DLD1 (cell line): ENCODE measurements at regions not wholly inside any gene's neighbourhood (a gene's known extent, or its start where the extent isn't known, plus 50 kb on each side); places are given as distances from the start of the nearest gene placed in this dataset.
"Not testable (repeated sequence)": the region's sequence is repeated elsewhere in the genome, so short reads cannot be mapped to it uniquely, and the experiment has no call there.

Experiments
- in situ Hi-C: cut with HindIII; loops from 2 replicates; pipeline ENCODE4 v1.10.0; 2017; ENCODE audit warnings: low sequenced_read_pairs

- in situ Hi-C loops: no loop called here
Measured at GRCh38 chr12:127752802-127753201, 514.2 kb upstream of the TMEM132C start.

DNA sequence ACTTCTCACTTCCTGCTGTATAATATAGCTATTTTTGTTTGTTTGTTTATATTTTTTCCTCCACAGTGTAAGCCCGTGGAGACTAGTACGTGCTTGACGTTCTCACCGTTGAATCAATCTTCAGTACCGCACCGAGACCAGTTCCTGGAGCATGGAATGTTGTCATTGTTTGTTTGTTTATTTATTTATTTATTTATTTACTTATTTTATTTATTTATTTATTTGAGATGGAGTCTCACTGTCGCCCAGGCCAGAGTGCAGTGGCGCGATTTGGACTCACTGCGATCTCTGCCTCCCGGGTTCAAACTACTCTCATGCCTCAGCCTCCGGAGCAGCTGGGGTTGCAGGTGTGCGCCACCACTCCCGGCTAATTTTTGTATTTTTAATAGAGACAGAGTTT lies 506.6 kb upstream of the TMEM132C start:
- in situ Hi-C loops: no loop called here

- in situ Hi-C loops: no loop called here
Measured at GRCh38 chr12:127760996-127761395, 506.0 kb upstream of the TMEM132C start.

GRCh38 chr12:127761880-127762279 lies 505.1 kb upstream of the TMEM132C start:
- in situ Hi-C loops: no loop called here

- in situ Hi-C loops: no loop called here
Measured at GRCh38 chr12:127767656-127768055, 499.3 kb upstream of the TMEM132C start.

DNA sequence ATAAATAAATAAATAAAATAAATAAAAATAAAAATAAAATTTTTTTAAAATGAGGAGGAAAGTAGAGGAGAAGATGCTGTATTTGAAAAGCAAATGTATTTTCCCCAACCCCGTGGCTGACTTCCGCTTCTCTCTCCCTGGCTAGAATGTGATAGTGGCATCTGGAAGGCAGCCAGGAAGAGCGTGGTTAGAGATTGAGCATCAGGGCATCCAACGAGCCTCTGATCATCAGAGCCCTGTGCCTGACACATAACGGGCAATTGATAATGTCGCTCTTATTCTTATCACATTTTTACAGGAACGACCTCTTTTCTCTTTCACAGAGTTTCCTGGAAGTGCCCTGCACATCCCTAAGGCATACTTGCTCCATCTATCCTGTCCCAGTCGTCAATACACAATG lies 496.9 kb upstream of the TMEM132C start:
- in situ Hi-C loops: no loop called here

DNA sequence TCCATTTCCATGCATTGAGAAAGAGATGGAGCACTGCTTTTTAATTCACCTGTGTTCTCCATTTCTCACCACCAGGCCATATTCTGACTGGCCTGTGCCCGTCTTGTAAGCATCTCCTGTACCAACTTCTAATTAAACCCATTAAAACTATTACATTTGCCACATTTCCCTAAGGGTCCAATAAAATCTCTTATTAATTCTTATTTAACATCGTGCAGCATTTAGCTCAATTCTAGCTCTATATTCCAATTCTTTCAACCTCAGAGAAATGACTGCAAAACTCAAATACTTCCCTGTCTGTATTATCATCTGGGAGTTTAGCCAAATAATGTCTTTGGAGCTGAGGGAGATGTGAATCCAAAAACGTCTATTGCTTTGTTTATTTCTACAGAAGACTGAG lies 495.4 kb upstream of the TMEM132C start:
- in situ Hi-C loops: no loop called here

DNA sequence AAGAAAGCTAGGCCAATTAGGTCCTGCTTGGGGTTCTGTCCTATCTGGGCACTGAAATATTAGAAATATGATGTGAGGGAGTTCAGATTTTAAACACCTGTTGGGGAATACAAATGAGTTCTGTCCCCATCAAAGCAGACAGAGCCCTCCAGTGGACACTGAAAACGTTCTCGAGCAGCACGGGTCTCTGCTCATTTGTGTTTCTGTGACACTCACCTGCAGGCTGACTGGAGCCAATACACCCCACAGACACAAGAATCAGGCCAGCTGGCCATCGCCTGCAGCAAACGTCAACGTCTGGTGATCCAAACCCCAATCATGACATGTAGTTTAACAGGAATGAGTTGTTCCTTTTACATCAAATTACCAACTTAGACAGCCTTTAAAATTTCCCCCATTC lies 493.4 kb upstream of the TMEM132C start:
- in situ Hi-C loops: no loop called here

GRCh38 chr12:127774828-127775227 lies 492.1 kb upstream of the TMEM132C start:
- in situ Hi-C loops: no loop called here

DNA sequence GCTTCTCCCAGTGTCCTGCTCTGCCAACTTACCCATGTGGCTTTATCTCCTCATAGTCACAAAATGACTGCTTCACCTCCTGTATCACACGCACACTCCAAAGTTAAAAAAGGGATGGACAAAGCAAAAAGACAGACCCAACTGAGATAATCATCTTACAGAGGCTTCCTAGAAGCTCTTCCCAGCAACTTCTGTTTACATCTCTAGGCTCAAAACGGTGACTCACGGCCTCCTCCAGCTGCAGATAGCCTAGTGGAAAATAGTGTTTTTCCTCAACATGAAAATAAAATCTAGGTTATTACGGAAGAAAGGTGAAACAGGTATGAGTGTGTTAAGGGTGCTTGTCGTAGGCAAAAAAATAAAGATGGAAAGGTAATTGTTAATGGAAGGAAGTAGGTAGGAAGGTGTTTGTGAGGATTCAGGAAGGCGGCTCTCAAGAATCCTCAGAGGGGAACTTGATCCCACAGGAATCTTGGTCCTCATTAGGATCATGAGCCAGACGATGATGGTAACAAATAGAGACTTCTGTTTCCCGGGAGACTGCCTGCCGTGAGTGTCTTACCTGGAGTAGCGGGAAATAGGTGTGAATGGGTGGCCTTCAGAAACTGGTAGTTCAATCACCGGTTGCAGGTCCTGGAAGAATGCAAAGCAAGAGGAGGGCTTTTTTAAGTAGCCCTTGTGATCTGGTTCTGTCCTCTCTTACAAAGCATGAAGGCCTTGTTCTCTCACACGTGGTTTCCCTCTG lies 487.5 kb upstream of the TMEM132C start:
- in situ Hi-C loops: no loop called here

DNA sequence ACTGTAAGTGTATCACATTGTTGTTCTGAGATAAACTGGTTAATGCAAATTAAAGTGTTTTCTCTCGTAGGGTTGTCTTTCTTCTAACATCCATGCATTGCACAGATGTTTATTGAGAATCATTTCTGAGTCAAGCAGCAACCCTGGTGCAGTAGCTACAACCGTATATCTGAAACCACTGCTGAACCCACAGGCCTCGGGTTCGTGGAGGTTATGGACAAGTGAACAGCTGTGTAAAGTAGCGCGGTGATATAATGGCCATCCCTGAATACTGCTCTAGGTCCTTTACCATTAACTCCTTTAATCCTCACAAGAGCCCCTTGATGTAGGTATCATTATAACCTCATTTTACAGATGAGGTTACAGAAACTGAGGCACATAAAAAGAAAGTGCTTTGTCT lies 486.1 kb upstream of the TMEM132C start:
- in situ Hi-C loops: no loop called here

DNA sequence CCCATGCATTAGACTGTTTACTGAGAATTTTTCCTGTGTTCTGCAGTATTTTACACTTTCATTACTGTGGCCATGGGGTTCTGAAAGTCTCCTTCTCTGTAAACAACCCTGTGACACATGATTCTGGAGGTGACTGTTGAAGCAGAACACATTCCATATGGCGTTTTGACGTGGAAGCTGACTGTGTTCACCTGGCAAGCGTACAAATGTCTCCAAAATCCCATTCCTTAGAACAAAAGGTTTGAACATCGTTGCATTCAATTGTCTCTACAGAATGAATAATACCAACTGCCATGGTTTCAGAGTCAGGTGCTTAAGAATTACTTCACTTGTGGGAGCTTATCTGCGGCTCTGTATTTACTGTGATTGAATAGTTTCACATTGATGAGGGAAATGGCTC lies 485.6 kb upstream of the TMEM132C start:
- in situ Hi-C loops: no loop called here

GRCh38 chr12:127785540-127785939 lies 481.4 kb upstream of the TMEM132C start:
- in situ Hi-C loops: no loop called here

GRCh38 chr12:127785986-127786590 lies 480.9 kb upstream of the TMEM132C start:
- in situ Hi-C loops: no loop called here

GRCh38 chr12:127787544-127787943 lies 479.4 kb upstream of the TMEM132C start:
- in situ Hi-C loops: no loop called here

DNA sequence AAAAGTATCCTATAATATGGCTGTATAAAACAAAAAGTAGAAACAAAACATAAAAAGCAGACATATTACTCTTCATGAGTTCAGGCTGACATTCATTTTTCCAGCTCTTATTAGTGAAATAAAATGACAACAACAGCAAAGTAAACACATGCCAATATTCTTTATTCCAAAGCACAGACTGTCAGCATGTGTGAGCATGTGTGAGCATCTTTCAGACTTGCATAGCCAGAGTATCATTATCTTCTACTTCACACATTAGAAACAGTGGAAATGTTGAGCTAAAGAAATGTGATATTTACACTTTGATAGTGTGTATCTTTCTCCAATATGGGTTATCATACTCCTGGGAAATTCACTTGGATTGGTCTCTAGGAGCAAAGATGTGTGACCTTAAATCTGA lies 476.6 kb upstream of the TMEM132C start:
- in situ Hi-C loops: no loop called here

DNA sequence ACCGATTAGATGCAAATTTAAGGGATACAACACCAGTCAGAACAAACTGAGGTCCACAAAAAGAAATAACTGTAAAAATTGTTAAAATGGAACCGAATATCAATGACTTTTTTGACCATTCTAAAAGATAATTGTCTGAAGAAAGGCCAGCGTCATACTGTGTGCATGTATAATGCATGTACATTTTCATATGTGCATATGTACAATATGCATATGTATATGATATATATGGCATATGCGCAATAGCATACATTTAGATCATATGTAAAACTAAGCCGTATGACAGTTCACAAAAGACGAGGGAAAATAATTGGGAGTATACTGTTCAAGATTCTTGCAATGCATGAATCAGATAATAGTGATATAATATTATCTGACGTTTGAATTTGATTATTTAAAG lies 475.8 kb upstream of the TMEM132C start:
- in situ Hi-C loops: no loop called here

- in situ Hi-C loops: no loop called here
Measured at GRCh38 chr12:127797918-127798317, 469.1 kb upstream of the TMEM132C start.

DNA sequence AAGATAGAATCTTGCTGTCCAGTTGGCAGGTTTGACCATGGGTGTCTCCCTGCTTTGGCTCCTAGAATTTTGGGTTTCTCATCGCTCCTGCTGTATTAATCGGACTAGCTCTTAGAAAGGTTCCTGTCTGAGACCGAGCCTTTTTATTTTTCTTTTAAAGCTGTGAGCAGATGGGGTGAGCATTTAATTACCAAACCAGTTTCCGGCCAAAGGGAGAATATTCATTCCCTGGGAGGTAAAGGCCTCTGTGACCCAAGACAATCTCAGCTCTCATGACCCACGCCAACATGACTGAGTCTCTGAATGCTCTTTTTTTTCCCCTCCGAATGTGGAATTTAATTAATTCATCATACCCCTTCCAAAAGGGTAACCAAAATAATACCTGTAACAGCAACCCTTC lies 464.7 kb upstream of the TMEM132C start:
- in situ Hi-C loops: no loop called here

DNA sequence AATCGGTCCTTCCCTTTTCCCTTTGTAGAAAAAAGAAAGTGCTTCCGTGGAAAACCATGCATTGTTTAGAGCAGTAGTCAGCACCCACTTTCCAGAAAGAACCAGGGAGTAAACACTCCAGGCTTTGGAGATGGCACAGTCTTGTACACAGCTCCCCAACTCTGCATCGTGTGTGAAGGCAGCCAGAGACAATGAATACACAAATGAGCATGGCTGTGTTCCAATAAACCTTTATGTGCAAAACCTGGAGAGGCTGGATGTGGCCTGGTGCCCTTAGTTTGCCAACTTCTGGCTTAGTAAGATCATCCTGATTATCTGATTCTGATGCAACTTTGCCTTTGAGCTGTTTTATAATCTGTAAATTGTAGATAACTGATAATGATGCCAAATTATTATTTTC lies 463.4 kb upstream of the TMEM132C start:
- in situ Hi-C loops: no loop called here

DNA sequence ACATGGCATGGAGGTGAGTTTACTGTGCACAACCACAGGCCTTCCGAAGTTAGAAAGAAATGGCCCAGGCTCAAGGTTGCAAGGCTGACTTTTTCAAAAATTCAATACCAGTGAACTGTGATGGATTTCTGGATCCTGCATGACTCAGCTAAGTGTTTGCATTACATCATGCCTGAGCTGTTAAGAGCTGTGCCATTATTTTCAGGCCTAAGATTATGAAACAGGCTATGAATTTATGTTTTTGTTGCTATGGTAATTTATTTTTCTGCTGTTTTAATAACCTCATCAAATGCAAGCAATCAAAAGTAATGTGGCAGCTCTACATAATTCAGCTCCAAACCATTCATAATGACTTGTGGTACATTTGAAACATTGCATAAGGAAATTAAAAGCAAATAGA lies 457.7 kb upstream of the TMEM132C start:
- in situ Hi-C loops: no loop called here

DNA sequence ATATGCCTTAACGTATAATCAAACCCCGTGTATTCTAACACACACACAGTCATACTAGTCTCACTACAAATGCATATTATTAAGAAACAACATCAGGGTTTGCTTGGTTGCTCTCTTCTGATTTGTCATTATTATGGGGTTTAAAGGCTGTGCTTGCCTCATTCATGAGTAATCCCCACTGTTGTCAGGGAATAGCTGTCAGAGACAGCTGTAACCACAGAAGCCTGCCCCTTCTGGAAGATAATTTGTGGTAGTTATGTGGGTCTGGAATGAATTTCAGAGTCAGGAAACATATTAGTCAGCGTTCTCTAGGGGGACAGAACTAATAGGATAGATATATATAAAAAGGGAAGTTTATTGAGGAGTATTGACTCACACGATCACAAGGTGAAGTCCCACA lies 456.9 kb upstream of the TMEM132C start:
- in situ Hi-C loops: no loop called here

DNA sequence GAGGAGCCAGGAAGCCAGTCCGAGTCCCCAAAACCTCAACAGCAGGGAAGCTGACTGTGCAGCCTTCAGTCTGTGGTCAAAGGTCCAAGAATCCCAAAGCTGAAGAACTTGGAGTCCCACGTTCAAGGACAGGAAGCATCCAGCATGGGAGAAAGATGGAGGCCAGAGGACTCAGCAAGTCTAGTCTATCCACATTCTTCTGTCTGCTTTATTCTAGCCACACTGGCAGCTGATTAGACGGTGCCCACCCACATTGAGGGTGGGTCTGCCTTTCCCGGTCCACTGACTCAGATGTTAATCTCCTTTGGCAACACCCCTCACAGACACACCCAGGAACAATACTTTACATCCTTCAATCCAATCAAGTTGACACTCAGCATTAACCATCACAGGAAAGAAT lies 456.5 kb upstream of the TMEM132C start:
- in situ Hi-C loops: not testable (repeated sequence)
